Ecto neural progenitor cell (in vitro differentiated cells): ENCODE measurements at regions not wholly inside any gene's neighbourhood (a gene's known extent, or its start where the extent isn't known, plus 50 kb on each side); places are given as distances from the start of the nearest gene placed in this dataset.

Experiments used
- DNase-seq: peaks from one replicate; pipeline ENCODE4 v3.0.0-alpha.2; 2018; ENCODE audit warnings: low spot score

DNA sequence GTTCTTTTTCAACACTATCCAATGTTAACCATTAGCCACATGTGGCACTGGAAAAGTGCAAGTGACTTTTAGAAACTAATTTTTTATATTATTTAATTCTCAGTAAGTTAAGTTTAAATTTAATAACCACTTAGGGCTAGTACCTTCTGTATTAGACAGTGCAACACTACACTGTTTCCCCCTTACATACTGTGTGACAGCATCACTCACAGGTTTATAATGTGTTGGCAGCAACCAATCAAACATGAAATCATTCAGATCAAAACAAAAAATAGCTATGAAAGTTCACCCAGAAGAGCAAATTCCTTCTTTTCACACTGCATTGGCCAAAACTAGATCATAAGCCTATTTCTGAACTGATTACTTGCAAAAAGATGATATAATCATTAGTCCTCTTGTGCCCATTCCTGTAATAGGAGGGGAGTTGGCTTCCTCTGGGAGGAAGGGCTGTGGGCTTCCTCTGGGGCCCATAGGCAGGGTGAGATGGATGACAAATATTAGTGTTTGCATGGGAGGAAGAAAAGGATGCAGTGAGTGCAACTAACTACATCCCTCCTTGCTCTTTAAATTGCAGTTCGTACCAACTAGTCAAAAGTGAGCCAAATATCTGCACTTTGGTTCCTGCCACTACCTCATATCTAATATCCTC, 708.1 kb upstream of the RGMB start:
- no peak for DNase-seq

DNA sequence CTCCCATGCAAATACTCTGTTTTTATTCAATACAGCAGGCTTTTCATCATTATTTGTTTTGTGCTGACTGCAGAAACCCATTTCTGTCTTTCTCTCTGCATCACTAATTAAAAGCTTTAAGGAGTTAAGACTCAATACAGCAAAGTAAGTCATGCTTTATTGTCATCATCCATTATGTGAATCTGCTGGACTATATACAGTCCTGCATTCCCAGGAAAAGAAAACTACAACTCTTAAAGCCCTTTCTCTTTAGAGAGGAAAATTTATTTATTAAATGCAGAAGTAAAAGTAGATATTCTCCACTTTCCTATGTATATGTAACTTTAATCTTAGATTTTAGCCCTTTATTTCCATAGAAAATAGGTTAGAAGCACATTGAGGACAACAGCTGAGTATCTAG, 706.6 kb upstream of the RGMB start:
- DNase-seq = no peak

DNA sequence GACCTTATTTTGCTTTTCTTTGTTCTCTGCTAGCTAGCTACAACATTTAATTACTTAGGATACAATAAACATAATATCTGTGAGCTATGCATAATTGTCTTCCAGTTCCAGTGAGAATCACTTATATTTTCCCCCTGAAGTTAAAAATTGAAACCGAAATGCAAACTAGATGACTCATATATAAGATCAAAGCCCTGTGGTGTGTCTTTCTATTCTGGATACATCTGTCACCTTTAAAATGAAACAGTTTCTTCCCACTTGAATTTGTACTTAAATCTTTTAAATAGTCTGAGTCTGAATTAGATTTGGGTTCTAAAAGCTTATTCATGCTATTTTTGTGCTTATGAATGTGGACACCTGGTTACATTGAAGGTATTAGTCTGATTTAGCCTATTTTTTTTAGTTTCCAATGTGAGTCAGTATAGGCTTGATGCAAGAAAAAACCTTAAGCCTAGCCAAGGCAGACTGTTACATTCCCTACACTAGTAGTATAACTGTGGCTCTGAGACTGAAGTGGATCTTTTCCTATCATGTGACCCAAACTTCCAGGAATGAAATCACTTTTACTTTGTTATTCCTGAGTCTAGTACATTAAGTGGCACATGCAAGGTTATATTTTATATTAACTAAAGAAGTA, 703.5 kb upstream of the RGMB start:
- DNase-seq = no peak

DNA sequence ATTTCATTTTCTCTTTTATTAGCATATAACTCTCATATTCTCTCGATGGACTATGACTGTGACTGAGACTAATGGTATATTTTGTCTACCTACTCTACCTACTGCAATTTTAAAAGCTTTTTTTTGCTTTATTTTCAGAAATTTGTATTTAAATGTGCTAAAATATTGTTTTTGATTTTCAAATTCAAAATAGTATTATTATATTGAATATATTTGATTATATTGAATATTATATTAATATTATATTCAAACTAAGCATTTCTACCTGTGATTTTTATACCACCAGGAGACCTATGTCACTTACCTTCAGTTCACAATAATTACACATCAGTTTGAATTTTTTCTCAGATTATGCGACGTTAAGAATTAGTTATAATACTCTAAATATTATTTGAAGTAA, 700.5 kb upstream of the RGMB start:
- DNase-seq = no peak

DNA sequence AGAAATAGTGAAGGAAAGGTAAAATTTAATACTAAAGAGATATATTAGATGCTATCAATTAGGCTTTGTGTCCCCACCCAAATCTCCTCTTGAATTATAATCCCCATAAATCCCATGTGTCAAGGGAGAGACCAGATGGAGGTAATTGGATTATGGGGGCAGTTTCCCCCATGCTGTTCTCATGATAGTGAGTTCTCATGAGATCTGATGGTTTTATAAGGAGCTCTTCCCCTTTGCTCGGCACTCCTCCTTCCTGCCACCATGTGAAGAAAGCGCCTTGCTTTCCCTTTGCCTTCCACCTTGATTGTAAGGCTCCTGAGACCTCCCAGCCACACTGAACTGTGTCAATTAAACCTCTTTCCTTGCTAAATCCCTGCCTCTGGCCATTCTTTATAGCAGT, 697.0 kb upstream of the RGMB start:
- no peak for DNase-seq

DNA sequence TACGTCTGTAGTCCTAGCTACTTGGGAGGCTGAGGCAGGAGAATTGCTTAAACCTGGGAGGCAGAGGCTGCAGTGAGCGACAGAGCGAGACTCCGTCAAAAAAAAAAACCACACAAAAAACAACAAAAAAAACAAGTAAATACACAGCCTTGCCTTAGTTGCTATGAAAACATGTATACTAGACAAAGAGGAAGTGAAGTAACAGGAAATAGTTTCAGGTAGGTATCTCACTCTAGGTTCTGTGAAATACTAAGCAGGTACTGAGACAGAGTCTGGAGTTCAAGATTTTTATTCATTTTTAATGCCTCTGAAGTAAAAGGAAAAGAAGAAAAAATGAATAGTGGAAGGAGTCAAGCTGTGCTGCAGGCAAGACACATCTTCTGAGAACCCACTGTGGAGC, 687.9 kb upstream of the RGMB start:
- DNase-seq = no peak

DNA sequence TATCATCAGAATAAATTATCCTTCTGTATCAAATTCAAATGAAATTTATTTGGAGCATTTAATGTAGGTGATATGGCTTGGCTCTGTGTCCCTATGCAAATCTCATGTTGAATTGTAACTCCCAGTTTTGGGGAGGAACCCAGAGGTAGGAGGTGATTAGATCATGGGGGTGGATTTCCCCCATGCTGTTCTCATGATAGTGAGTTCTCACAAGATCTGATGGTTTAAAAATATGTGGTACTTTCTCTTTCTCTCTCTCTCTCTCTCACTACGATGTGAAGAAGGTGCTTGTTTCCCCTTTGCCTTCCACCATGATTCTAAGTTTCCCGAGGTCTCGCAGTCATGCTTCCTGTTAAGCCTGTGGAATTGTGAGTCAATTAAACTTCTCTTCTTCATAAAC, 678.4 kb upstream of the RGMB start:
- DNase-seq = no peak

DNA sequence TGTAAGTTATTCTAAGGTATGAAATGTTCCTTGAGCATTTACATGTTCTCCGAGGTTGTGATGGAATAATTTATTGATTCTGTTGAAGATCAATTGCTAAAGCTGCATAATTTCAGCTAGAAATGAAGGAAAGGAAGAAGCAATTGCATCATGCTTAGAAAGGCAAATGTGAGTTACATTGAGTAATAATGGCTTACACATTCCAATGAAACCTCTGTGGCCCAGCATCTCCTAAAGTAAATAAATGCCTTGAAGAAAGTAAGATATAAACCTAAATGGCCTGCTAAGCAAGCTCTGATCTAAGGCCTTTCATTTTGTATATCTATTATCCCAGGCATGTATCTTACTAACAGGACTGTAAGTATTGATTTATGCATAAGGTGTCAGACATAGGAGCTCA, 677.3 kb upstream of the RGMB start:
- DNase-seq = no peak

DNA sequence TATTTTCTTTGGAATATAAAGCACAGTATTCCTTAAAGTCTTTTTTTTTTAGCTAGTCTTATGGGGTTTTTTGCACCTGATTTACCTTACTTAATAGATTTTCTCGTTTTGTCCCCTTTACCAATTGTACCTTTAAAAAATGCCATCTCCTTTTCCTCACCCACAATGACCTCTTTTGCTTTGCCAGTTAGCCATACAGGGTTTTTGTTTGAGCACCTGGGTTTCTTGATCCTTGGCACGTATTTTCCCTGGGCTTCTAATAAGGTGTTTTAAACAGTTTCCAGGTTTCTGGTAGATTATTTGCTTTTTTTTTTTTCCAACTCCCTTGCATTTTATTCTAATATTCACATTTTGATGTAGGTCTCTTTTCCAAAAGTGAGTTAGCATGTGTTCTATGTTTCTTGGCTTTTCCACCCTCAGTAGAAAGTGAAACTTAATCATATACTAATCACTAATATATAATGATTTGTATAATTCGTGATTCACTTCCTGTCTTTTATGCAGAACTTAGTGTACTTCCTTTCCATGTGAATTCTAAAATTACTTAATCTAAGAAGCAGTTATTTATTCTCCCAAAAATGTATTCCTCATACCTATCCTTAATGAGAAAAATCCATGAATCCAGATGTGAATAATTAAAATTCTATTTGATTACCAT, 673.9 kb upstream of the RGMB start:
- no peak for DNase-seq

DNA sequence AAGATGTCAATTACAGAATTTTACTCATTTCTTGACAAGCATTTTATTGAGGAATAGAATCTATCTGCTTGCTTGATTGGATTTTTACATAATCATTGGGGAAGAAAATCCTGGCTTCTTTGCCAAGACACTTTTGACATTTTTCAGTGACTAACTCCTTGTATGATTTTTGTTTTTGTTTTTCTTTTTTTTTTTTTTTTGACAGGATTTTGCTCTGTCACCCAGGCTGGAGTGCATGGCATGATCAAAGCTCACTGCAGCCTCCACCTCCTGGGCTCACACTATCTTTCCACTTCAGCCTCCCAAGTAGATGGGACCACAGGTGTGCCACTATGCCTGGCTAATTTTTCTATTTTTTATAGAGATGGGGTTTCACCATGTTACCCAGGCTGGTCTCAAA, 672.3 kb upstream of the RGMB start:
- no peak for DNase-seq

DNA sequence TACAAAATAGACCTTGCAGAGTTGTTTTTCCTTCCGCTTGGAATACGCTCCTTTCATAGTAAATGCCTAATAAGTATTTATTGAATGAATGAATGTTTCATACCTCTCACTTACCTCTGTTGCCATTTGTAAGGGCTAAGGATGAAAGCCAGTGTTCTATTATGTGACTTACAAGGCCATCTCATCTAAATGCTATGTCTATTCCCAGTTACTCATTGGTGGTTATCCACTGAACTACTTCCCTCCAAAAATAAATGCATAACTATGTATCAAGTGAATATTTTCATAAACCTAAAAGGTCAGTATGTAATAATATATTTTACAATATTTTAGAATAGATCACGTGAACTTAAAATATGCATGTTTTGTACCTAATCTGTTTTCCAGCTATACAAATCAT, 670.5 kb upstream of the RGMB start:
- DNase-seq = no peak

DNA sequence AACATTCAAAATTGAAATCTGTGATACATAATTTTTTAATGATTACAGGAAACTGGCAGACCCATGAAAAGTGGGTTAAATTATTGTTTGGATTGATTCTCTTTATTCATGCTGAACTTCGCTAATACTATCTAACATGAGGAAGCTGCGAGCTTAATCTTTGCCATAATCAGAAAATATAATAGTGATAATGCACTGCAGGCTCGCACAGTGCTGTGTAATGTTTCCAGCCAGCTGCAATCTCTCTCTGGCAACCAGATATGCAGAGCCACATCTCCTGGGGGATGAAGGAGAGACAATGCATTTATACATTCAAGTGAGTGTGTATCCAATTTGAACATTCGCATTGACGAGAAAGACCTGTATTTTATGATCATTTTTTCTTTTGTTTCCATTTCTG, 669.7 kb upstream of the RGMB start:
- DNase-seq = no peak

DNA sequence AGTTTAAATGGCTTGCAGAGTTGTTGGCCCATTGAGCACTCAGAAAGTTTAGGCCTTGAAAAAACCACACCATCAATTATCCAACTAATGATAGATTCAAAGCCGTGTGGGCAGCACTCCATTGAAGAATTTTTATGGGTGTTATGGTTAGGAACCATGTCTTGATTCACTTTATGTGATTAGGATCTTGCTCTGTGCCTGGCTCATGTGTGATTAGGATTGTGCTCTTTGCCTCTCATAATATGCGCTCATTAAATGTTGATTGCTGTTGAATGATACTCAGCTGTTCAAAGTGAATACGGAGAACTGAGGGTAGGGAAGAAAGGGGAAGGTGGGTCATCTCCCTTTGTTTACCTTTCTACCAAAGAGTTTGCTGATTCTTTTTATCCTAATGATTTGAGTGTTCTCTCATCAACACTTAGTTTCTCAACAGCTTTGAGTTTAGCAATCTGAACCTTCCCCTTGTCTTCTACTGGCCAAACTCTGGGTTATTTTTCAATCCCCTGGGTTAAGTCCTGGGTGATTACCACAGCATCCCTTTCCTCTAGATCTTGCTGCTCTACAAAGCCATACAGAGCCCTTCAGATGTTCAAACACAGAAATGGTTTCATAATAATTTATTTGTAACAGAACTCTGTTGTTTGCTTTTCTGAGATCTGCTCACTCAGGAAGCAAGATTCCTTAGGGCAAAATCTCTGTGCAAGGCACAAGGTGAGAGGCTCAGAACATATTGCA, 668.8 kb upstream of the RGMB start:
- DNase-seq = no peak

DNA sequence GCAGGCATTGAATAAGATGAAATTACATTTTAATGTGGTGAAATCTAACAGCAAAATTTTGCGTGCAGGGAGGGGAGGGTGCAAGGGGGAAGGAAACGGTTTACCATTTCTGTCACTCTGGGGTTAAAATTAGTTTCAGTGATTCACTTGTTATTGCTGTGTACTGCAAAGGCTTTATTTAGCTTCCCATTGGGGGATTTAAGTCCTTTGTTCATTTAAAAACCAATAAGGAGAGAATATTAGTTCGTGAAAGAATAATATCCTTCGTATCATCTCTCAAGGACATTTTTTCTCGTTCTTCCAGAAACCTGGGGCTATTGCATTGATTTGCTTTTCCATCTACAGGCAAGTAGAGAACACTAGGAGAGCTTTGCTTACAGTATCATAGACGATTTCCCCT, 667.8 kb upstream of the RGMB start:
- DNase-seq = no peak

DNA sequence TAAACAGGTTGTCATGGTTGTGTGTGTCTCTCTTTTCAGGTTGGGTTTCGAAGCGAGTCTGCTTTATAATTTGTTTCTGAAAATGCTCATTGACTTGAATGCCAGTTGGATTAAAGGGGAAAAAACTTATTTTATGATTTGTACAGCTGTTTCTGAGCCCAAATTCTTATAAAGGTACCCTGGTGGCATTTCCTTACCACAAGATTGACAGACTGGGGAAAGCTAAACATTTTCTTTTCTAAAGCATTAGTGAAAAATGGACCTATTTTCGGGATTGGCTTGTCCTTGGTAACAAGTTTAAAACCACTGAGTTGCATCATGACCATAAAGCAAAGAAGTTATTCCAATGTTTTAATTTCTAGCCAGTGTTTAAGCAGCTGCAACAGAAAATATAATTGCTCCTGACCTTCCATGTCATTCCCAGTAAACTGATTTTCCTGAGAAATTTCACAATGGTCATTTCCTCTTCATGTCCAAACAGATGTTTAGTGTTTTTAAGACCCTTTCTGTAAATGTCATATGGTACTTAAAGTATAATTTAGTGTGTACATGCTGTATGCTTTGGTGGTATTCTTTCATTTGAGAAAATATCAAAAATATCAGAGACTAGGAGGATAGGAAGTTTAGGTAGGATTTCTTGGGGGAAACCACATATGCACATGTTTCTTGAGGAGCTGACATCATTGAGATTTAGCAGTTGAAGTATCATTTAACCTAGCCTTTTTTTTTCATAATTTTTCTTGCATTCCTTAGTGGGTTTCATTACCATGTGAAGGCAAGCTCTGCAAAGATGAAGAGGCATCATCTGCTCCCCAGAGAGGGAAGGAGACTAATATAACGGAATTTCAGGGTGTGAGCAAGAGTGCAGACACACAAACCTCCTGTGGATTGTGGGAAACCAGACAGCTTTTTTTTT, 667.1 kb upstream of the RGMB start:
- no peak for DNase-seq

DNA sequence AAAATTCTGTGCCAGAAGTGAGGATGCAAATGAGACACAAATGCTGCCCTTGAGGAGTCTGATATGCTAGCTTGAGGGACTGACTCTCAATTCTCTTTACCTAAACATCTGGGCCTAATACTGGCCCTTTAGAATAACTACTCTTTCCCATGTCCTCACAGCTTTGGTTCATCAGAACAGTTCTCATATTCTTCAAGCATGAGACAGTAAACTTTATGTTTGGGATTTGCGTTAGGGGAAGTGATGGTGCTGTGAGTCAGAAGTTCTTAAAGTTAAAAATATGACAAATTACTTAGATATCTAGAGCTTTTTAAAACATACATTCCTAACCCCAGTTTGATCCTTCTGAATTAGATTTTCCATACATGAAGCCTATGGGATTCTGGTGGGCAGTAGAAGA, 665.0 kb upstream of the RGMB start:
- no peak for DNase-seq

DNA sequence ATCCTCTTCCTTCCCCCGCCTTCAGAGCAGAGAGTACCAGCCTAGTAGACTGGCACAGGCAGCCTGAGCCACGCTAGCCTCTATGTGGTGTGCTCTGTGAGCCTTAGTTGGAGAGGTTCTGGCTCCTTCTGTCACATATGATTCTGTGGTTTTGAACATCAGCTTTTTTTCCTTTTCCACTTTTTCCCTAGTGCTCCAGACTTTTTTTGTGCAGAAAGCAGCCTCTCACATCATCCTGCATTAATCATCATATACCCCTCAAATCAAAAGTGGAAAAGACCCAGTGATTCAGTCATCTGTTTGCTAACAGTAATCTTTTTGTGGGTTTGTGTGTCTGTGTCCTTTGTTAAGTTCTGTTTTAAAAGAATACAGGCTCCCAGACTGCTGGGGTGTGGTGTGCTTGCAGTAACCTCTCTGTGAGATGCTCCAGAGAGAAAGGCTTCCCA, 663.9 kb upstream of the RGMB start:
- no peak for DNase-seq

DNA sequence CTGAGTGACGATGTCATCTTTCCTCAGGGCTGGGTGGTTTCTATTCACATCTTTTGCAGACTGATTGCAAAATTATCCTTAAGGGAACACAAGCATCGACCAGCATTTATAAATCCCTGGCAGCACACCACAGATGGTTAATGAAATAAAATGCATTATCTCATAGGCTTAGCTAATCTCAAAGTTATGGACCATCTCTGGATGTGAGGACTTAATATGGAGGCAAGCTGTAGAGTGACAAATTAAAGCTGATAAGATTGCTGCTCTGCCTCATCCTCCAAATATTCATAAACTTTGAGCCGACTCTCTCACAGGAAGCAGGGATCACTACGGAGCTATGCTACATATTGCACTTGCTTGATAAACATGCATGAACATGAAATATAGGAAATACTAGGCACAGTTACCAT, 663.2 kb upstream of the RGMB start:
- no peak for DNase-seq

DNA sequence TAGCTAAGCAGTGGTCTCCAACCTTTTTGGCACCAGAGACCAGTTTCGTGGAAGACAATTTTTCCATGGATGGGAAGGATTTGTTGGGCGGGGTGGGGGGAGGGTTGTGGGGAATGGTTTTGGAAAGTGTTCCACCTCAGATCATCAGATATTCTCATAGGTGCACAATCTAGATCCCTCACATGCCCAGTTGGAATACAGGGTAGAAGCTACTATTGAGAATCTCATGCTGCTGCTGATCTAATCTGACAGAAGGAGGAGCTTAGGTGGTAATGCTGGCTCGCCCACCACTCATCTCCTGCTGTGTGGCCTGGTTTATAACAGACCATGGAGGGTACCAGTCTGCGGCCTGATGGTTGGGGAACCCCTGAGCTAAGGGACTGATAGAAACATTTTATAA, 662.7 kb upstream of the RGMB start:
- DNase-seq = no peak

DNA sequence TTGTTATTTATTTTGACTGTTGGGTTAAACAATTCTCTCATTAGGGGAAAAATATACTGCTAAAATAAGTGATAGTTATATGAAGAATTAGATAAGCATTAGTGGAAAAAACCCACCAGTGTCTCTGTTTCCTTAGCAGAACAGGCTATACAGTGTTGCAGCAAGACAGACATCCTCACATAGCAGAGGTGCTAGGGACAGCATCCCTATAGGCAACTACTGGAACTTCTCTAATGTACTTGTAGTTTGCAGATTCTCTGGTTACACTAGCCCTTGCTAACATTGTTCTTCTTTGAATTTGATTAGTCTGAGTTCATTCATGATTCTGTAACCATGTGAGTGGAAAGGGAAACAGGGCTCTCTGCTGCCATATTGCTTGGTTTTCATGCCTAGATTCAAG, 661.8 kb upstream of the RGMB start:
- no peak for DNase-seq

DNA sequence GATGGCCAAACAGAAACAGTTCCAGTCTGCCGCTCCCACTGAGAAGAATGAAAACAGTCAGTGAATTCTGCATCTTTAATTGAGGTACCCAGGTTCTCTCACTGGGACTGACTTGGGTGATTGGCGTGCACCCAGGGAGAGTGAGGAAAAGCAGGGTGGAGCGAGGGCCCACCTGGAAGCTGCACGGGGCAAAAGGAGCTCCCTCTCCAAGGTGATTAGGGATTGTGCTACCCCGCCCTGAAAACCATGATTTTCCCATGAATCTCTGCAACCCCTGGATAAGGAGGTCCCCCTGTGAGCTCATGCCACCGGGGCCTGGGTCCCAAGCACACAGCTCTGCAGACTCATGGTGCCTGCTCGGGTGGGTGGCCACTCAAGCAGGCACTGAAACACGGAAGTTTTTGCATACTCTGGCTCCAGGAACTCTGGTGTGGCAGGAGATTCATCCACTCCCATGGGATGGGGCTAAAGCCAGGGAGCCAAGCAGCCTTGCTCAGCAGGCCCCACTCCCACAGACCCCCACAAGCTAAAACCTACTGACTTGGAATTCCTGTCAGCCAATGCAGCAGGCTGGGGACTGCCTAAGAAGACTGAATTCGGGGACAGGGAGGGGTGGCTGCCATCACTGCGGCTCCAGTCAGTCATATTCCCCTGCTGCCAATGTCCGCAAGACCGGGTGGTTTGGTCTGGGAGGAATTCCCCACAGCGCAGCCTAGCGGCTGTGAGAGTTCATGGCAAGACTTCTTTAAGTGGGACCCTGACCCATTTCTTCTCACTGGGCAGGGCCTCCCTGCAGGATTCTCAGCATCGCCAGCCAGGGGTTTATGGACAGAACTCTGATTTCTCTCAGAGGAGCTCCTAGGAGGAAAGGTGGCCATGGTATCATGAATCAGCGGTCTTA, 652.2 kb upstream of the RGMB start:
- DNase-seq = no peak
